ENCODE measurements at regions not wholly inside any gene's neighbourhood (a gene's known extent, or its start where the extent isn't known, plus 50 kb on each side); places are given as distances from the start of the nearest gene placed in this dataset.
"Not testable (repeated sequence)": the region's sequence is repeated elsewhere in the genome, so short reads cannot be mapped to it uniquely, and the experiment has no call there.

DNA sequence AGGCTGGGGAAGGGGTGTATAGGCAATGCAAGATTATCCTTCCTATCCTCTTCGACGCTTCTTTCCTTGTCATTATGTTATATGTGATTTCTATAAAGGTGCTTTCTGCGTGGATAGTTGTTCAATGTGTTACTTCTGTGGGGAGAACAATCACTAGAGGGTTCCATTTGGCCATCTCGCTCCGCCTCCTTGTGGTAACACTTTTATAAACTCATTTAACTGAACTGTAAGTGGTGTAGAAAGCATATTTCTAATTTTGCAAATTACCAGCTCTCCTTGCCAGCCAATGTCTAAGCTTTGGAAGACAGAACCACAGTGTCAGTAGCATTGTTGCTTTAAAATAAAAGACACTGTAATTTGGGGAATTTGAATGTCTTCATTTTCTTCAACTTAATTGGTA lies 1093.7 kb upstream of the MIR17HG start:
- DNase-seq (ENCODE audit: low spot score), result no peak

GRCh38 chr13:90254437-90254836 lies 1093.0 kb upstream of the MIR17HG start:
- DNase-seq (ENCODE audit: low spot score), result no peak

DNA sequence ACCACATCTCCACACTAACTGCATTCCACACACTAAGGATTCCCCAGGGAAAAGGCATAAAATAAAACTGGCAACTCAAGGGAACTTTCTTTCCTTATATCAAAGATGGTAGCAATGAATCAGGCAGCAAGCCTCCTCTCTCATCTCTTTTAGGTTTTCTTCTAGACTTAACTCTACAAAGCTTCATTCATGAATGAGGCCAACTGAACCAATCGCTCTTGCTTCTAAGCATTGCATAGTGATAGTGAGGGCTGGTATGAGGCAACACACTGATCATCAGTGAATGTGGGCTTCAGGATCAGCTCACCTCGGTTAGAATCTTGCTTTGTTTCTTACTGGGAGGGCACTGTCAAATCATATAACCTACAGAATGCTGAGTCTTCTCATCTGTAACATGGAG lies 1090.7 kb upstream of the MIR17HG start:
- DNase-seq (ENCODE audit: low spot score), result no peak

DNA sequence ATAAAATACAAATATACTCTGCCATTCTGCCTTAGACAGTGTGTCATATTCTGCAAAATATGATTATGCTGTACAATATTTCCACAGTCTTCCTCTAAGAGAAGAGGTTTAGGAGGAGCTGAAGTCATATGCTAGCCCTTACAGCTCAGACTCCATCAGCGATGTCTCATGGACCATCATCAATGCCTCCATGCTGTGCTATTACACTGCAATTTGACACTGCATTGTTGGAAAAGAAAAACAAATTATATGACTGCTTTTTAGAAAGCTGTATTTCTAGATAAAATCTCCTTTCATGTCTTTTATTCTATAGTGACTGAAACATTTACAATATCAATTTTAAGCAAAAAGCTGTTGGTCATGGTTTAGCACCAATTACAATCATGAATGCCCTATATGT lies 1089.4 kb upstream of the MIR17HG start:
- DNase-seq (ENCODE audit: low spot score), result no peak

- no peak for DNase-seq (ENCODE audit: low spot score)
Observed at GRCh38 chr13:90261343-90261742, 1086.1 kb upstream of the MIR17HG start.

GRCh38 chr13:90270226-90270625 lies 1077.3 kb upstream of the MIR17HG start:
- DNase-seq (ENCODE audit: low spot score), result no peak

DNA sequence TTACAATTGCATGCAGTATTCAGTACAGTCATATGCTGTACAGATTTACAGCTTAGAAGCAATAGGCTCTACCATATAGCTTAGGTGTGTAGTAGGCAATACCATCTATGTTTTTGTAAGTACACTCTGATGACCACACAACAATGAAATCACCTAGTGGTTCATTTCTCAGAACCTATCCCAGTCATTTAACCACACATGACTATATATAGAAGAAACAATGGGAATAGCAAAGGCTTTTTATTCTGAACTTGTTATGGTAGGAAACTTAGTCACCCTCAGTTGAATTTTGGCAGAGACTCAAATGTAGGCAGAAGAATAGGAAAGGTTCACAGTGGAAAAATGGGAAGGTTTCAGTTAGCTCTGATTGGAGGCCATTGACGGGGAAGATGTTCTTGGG lies 1075.1 kb upstream of the MIR17HG start:
- no peak for DNase-seq (ENCODE audit: low spot score)

DNA sequence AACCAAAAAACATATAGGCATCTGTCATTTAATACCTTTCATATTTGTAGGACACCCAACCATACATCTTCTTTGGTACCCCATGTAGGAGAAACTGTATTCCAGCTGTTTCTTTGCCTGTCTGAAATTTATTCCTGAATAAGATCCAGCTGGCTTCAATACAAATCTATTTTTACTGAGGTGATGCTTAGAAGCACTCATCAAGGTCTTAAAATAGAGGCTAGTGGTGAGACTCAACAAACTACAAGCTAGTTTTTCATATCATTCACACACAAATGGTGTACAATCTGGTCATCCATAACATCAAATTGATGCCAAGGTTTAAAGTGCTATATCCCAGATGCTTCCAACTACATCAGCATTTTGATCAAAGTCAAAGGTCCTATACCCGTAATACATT lies 1071.3 kb upstream of the MIR17HG start:
- DNase-seq (ENCODE audit: low spot score), result no peak

- not testable (repeated sequence) for DNase-seq (ENCODE audit: low spot score)
Observed at GRCh38 chr13:90278231-90278630, 1069.3 kb upstream of the MIR17HG start.

GRCh38 chr13:90281709-90282108 lies 1065.8 kb upstream of the MIR17HG start:
- no peak for DNase-seq (ENCODE audit: low spot score)

- DNase-seq (ENCODE audit: low spot score), result no peak
Observed at GRCh38 chr13:90287521-90287920, 1060.0 kb upstream of the MIR17HG start.

- DNase-seq (ENCODE audit: low spot score), result no peak
Observed at GRCh38 chr13:90293793-90294361, 1053.6 kb upstream of the MIR17HG start.

- DNase-seq (ENCODE audit: low spot score), result no peak
Observed at GRCh38 chr13:90299238-90299637, 1048.2 kb upstream of the MIR17HG start.

DNA sequence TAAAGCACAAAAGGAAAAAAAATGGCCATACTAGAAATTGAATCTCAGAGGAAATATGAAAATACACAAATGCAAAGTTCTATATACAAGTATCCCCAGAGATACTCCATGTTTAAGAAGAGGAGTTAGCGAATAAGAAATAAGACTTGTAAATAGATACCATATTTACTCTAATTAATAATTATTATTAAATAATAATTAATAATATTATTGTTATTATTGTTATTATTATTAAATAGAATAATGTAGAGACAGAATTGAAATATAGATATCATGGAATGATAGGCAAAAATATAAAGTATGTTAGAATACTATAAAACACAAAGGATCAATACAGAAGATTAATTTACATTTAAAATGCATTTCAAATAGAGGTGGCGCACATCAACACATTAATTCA lies 1047.5 kb upstream of the MIR17HG start:
- DNase-seq (ENCODE audit: low spot score), result no peak

- DNase-seq (ENCODE audit: low spot score), result no peak
Observed at GRCh38 chr13:90302107-90302506, 1045.4 kb upstream of the MIR17HG start.

- no peak for DNase-seq (ENCODE audit: low spot score)
Observed at GRCh38 chr13:90305796-90306195, 1041.7 kb upstream of the MIR17HG start.

- DNase-seq (ENCODE audit: low spot score), result no peak
Observed at GRCh38 chr13:90307136-90307535, 1040.4 kb upstream of the MIR17HG start.

- no peak for DNase-seq (ENCODE audit: low spot score)
Observed at GRCh38 chr13:90308249-90308648, 1039.2 kb upstream of the MIR17HG start.

DNA sequence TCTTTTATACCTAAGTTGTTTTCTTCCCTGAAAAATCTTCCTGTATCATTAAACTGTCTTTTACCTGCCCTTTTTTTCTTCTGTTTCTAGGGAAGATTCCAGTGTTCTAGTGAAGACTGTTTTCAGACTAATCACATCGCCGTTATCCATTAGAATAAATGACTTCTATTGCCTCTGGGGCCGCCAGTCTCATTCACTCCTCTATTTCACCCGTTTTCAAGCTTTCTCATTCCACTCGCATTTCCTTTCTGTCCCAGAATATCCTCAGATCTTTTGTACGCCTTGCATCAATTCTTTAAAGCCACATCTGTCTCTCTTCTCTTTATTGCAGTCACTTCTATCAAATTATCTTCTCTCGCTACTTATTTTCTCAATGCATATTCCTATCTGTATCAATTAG lies 1035.6 kb upstream of the MIR17HG start:
- no peak for DNase-seq (ENCODE audit: low spot score)

GRCh38 chr13:90315061-90315460 lies 1032.4 kb upstream of the MIR17HG start:
- no peak for DNase-seq (ENCODE audit: low spot score)

DNA sequence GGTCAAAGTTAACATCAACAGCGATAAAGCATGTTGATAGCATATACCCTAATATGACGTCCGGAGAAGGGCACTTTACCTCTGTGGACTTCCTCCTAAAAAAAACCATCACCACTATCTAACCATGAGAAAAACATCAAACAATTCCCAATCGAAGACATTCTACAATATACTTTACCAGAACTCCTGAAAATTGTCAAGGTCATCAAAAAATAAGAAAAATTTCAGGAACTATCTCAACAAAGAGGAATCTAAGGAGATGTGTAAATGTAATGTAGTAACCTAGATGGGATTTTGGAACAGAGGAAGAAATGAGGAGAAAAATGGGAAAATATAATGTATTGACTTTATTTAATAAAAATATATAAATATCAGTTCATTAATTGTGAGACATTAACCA lies 1026.8 kb upstream of the MIR17HG start:
- DNase-seq (ENCODE audit: low spot score), result no peak

GRCh38 chr13:90321281-90321931 lies 1026.1 kb upstream of the MIR17HG start:
- no peak for DNase-seq (ENCODE audit: low spot score)

DNA sequence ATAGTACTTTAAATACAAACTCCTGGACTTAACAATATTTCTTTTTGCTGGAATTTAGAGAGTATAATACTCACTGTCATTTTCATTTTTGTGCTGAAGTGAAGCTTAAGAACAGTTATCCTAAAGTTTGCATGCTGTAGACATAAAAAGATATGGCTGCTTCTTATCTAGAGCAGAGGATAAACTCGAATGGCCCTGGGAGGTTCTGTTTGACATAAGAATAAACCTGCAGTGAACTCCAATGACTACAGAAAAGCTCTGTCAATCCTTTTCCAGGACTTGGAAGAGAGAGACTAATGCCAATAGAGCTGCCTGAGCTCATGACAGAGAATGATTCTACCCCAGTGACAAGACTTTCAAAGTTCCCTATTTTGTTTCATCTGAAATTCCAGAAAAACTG lies 1017.8 kb upstream of the MIR17HG start:
- DNase-seq (ENCODE audit: low spot score), result no peak

- DNase-seq (ENCODE audit: low spot score), result no peak
Observed at GRCh38 chr13:90331974-90332373, 1015.5 kb upstream of the MIR17HG start.

Data from AG08396 (cell line).